ENCODE measurements at regions not wholly inside any gene's neighbourhood (a gene's known extent, or its start where the extent isn't known, plus 50 kb on each side); places are given as distances from the start of the nearest gene placed in this dataset.
"Not testable (repeated sequence)": the region's sequence is repeated elsewhere in the genome, so short reads cannot be mapped to it uniquely, and the experiment has no call there.

GRCh38 chr4:137942015-137942515 is 300.1 kb downstream of the SLC7A11 start:
- DNase-seq (ENCODE audit: low spot score); H3K9me3 ChIP-seq (ENCODE audit: low read length); H4K20me1 ChIP-seq (ENCODE audit: insufficient read depth, low read length); H3K4me2 ChIP-seq (ENCODE audit: low read length); H3K27ac ChIP-seq (ENCODE audit: low read depth, low read length, poor library complexity, severe bottlenecking); H3K4me1 ChIP-seq (ENCODE audit: insufficient read depth, low read length, poor library complexity, severe bottlenecking); H3K4me3 ChIP-seq (ENCODE audit: low read depth, low read length, poor library complexity, severe bottlenecking); intact Hi-C loops (cut with micrococcal nuclease; ENCODE audit: unreplicated experiment); H2AFZ ChIP-seq (ENCODE audit: low read length); H3K79me2 ChIP-seq (ENCODE audit: insufficient read depth, low read depth, low read length); POLR2A ChIA-PET; H3K36me3 ChIP-seq (ENCODE audit: insufficient read depth, low read length); BruUV-seq (replicated peaks); CTCF ChIA-PET (ENCODE audit: unreplicated experiment); H3K9me2 ChIP-seq (ENCODE audit: insufficient read depth, low read length): not testable (repeated sequence)

DNA sequence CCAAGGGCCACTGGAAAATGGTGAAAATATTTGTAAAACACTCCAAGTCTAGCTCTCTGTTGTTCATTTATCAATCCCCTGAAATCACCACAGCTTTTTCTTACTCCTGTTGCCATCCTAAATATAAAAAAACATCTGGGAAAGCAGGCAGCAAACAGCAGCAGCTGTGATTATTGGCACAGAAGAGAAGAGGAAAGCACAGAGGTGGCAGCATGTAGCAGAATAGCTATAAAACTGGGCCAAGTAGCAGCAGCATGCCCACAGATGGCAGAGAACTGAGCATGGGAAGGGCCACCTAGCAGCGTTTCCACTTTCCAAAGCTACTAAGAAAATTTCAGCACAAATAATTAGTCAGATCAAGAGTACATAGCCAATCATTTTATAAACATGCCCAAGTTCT is 307.2 kb downstream of the SLC7A11 start:
- Histone ChIP-seq H3K4me1 (ENCODE audit: insufficient read depth, low read length, poor library complexity, severe bottlenecking) (no peaks in the 10 kb centered on the region), H3K9me3 (ENCODE audit: low read length) (no peaks in the 10 kb centered on the region), H3K27ac (ENCODE audit: low read depth, low read length, poor library complexity, severe bottlenecking) (no peak overlapping the region), H4K20me1 (ENCODE audit: insufficient read depth, low read length) (no peaks in the 10 kb centered on the region), H3K4me2 (ENCODE audit: low read length) (no peak overlapping the region), H3K9me2 (ENCODE audit: insufficient read depth, low read length) (no peaks in the 10 kb centered on the region), H3K79me2 (ENCODE audit: insufficient read depth, low read depth, low read length) (no peaks in the 10 kb centered on the region), H3K4me3 (ENCODE audit: low read depth, low read length, poor library complexity, severe bottlenecking) (no peak overlapping the region), H2AFZ (ENCODE audit: low read length) (no peak overlapping the region), H3K36me3 (ENCODE audit: insufficient read depth, low read length) (no peaks in the 10 kb centered on the region)
- TF ChIP-seq CTCF (conservative IDR thresholded peaks at IDR 0.05; ENCODE audit: low read length) (no peak), EZH2phosphoT487 (IDR thresholded peaks at IDR 0.05; ENCODE audit: borderline replicate concordance, low read depth, low read length) (no peak)
- no peak for DNase-seq (ENCODE audit: low spot score)
- intact Hi-C loops (cut with micrococcal nuclease; ENCODE audit: unreplicated experiment) = no loop called here
- ChIA-PET CTCF (ENCODE audit: unreplicated experiment) (interaction anchor here (0.6 kb wide), 1 partner anchor 11 kb away, joined by 3 read pairs; no protein-coding TSS in a partner anchor), POLR2A (interaction anchor here (0.6 kb wide), 1 partner anchor 12 kb away, joined by 3 read pairs; no protein-coding TSS in a partner anchor)
- no TSS peak for BruUV-seq (replicated peaks)

- Histone ChIP-seq H3K4me1 (ENCODE audit: insufficient read depth, low read length, poor library complexity, severe bottlenecking) (no peaks in the 10 kb centered on the region), H3K79me2 (ENCODE audit: insufficient read depth, low read depth, low read length) (no peaks in the 10 kb centered on the region), H3K4me3 (ENCODE audit: low read depth, low read length, poor library complexity, severe bottlenecking) (no peak overlapping the region), H3K27ac (ENCODE audit: low read depth, low read length, poor library complexity, severe bottlenecking) (no peak overlapping the region), H4K20me1 (ENCODE audit: insufficient read depth, low read length) (no peaks in the 10 kb centered on the region), H3K9me2 (ENCODE audit: insufficient read depth, low read length) (no peaks in the 10 kb centered on the region), H3K36me3 (ENCODE audit: insufficient read depth, low read length) (no peaks in the 10 kb centered on the region), H2AFZ (ENCODE audit: low read length) (no peak overlapping the region), H3K4me2 (ENCODE audit: low read length) (no peak overlapping the region), H3K9me3 (ENCODE audit: low read length) (no peaks in the 10 kb centered on the region)
- CTCF ChIA-PET (ENCODE audit: unreplicated experiment) = no interaction called here
- intact Hi-C loops (cut with micrococcal nuclease; ENCODE audit: unreplicated experiment) = no loop called here
- DNase-seq (ENCODE audit: low spot score) = no peak
- POLR2A ChIA-PET = no interaction called here
- TF ChIP-seq EZH2phosphoT487 (IDR thresholded peaks at IDR 0.05; ENCODE audit: borderline replicate concordance, low read depth, low read length) (no peak), CTCF (conservative IDR thresholded peaks at IDR 0.05; ENCODE audit: low read length) (no peak)
- BruUV-seq (replicated peaks) = no TSS peak
Observed at GRCh38 chr4:137934046-137934445, 308.1 kb downstream of the SLC7A11 start.
